ENCODE measurements at regions not wholly inside any gene's neighbourhood (a gene's known extent, or its start where the extent isn't known, plus 50 kb on each side); places are given as distances from the start of the nearest gene placed in this dataset.

GRCh38 chr6:63521475-63522210 lies 50.6 kb upstream of the LOC128125822 start:
- H3K4me1 ChIP-seq (ENCODE audit: control insufficient read depth, insufficient read depth, low read length), result peaks cover 7% of the 10 kb centered on the region; the same call in 1 of the 2 replicates
- POLR2A ChIA-PET, result interaction anchor here (1.1 kb wide), 1 partner anchor 52 kb away, joined by 6 read pairs; no protein-coding TSS in a partner anchor
- TF ChIP-seq ZNF2 (tag by site-specific recombination; IDR thresholded peaks at IDR 0.05), result no peak
- TF ChIP-seq ZNF530 (tag by site-specific recombination; IDR thresholded peaks at IDR 0.05; ENCODE audit: low read depth), result no peak
- TF ChIP-seq ZNF580 (tag by site-specific recombination; IDR thresholded peaks at IDR 0.05), result no peak
- TF ChIP-seq GLI4 (tag by site-specific recombination; IDR thresholded peaks at IDR 0.05), result no peak
- no peak for TF ChIP-seq ATF2 (tag by site-specific recombination; IDR thresholded peaks at IDR 0.05; ENCODE audit: low read depth)
- no peak for TF ChIP-seq BCL11B (tag by site-specific recombination; IDR thresholded peaks at IDR 0.05; ENCODE audit: low read depth)
- TF ChIP-seq ZBTB8A (tag by site-specific recombination; IDR thresholded peaks at IDR 0.05), result no peak
- H3K4me3 ChIP-seq (ENCODE audit: low read depth, low read length), result no peak overlapping the region
- H3K27ac ChIP-seq (ENCODE audit: extremely low read depth, low read depth, low read length), result no peak overlapping the region
- H3K36me3 ChIP-seq (ENCODE audit: control insufficient read depth in 2 of 2, insufficient read depth in 1 of 2, low read length in 2 of 2), result no peaks in the 10 kb centered on the region
- CTCF ChIA-PET, result interaction anchor here (0.6 to 1.2 kb wide), 5 partner anchors 8 to 711 kb away, joined by 3 to 4 read pairs (median 3); no protein-coding TSS in a partner anchor
- no peaks in the 10 kb centered on the region for H3K9me3 ChIP-seq (ENCODE audit: control insufficient read depth, insufficient read depth, low read depth, low read length)

All from HEK293 (cell line).